ENCODE measurements at regions not wholly inside any gene's neighbourhood (a gene's known extent, or its start where the extent isn't known, plus 50 kb on each side); places are given as distances from the start of the nearest gene placed in this dataset.
"Not testable (repeated sequence)": the region's sequence is repeated elsewhere in the genome, so short reads cannot be mapped to it uniquely, and the experiment has no call there.

DNA sequence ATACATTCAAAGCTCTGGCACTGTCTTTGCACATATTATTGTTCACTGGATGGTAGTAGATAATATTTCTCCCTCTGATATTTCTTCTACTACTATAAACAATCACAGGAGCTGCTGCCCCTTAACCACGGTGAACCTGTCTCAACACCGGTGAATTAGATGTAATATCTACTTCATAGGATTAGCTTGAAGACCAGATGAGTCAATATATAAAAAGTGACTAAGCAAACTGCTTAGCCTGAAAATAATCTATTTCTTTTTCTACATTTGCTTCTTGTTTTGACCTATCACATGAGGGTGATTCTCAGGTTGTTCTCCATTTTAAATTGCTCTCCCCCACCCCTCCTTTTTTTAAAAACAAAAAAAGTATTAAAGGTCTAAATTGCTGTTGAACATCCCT lies 645.5 kb downstream of the ANKRD50 start:
- H3K4me1 ChIP-seq, result no peaks in the 10 kb centered on the region
- H3K27ac ChIP-seq, result no peak overlapping the region
- no peak for DNase-seq
- peaks cover 0 to 17% (median 3%) of the 10 kb centered on the region in 4 donors for H3K9me3 ChIP-seq
- H3K4me3 ChIP-seq, result no peak overlapping the region
- H3K36me3 ChIP-seq, result no peaks in the 10 kb centered on the region
- no peaks in the 10 kb centered on the region for H3K27me3 ChIP-seq
- TF ChIP-seq, protein P1, sequence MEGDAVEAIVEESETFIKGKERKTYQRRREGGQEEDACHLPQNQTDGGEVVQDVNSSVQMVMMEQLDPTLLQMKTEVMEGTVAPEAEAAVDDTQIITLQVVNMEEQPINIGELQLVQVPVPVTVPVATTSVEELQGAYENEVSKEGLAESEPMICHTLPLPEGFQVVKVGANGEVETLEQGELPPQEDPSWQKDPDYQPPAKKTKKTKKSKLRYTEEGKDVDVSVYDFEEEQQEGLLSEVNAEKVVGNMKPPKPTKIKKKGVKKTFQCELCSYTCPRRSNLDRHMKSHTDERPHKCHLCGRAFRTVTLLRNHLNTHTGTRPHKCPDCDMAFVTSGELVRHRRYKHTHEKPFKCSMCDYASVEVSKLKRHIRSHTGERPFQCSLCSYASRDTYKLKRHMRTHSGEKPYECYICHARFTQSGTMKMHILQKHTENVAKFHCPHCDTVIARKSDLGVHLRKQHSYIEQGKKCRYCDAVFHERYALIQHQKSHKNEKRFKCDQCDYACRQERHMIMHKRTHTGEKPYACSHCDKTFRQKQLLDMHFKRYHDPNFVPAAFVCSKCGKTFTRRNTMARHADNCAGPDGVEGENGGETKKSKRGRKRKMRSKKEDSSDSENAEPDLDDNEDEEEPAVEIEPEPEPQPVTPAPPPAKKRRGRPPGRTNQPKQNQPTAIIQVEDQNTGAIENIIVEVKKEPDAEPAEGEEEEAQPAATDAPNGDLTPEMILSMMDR (IDR thresholded peaks at IDR 0.05), result no peak
- TF ChIP-seq POLR2A (IDR thresholded peaks at IDR 0.05), result no peak

DNA sequence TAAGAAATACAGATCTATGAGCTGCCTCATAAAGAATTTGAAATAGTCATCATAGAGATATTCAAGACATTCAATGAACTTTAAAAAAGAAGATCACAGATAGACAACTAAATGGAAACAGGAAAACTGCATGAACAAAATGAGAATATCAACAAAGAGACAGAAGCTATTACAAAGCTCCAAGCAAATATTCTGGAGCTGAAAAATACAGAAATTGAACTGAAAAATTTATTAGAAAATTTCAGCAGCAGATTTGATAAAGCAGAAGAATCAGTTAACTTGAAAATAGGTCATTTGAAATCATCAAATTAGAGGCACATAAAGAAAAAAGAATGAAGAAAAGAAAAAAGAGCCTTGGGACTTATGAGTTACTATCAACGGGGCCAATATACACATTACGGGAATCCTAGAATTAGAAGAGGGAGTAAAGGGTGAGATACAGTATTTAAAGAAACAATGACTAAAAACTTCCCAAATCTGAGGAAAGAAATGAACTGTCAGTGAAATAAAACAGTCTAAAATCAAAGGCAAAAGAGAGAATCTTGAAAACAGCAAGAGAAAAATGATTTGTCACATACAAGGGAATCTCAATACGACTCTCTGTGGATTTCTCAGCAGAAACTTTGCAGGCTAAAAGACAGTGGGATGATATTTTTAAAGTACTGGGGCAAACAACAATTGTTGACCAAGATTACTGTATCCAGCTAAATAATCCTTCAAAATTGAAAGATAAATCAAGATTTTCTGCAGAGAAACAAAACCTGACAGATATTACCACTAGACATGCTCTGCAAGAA lies 641.6 kb downstream of the ANKRD50 start:
- H3K27ac ChIP-seq, result no peak overlapping the region
- DNase-seq, result no peak
- no peak overlapping the region for H3K4me3 ChIP-seq
- H3K36me3 ChIP-seq, result no peaks in the 10 kb centered on the region
- no peak for TF ChIP-seq POLR2A (IDR thresholded peaks at IDR 0.05)
- TF ChIP-seq, protein P1 (IDR thresholded peaks at IDR 0.05), result no peak
- no peaks in the 10 kb centered on the region for H3K27me3 ChIP-seq
- H3K4me1 ChIP-seq, result no peaks in the 10 kb centered on the region
- H3K9me3 ChIP-seq, result peaks cover 0 to 17% (median 3%) of the 10 kb centered on the region in 4 donors

DNA sequence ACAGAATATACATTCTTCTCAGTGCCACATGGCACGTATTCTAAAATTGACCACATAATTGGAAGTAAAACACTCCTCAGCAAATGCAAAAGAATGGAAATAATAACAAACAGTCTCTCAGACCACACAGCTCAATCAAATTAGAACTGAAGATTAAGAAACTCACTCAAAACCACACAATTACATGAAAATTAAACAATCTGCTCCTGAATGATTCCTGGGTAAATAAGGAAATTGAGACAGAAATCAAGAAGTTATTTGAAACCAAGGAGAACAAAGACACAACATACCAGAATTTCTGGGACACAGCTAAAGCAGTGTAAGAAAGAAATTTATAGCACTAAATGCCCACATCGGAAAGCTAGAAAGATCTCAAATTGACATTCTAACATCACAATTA lies 637.3 kb downstream of the ANKRD50 start:
- not testable (repeated sequence) for DNase-seq, H3K4me3 ChIP-seq, H3K27ac ChIP-seq, H3K4me1 ChIP-seq, H3K36me3 ChIP-seq, H3K27me3 ChIP-seq
- H3K9me3 ChIP-seq, result peaks cover 0 to 13% (median 3%) of the 10 kb centered on the region in 4 donors

DNA sequence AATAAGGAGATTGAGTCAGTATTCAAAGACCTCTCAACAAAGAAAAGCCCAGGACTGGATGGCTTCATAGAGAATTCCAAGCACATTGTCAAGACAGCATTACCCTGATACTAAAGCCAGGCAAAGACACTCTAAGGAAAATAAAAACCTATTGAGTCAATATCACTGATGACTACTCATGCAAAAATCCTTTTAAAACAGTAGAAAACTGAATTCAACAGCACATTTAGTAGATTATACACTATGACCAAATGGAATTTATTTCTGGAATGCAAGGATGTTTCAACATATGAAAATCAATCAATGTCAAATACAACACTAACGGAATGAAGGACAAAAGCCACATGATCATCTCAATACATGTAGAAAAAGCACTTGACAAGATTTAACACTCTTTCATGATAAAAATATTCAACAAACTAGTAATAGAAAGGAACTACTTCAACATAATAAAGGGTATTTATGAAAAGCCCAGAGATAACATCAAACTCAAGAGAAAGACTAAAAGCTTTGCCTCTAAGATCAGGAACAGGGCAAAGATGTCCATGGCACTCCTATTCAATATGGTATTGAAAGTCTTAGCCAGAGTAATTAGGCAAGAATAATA lies 633.3 kb downstream of the ANKRD50 start:
- Histone ChIP-seq H3K27me3 (no peaks in the 10 kb centered on the region), H3K27ac (no peak overlapping the region), H3K36me3 (no peaks in the 10 kb centered on the region), H3K9me3 (no peaks in the 10 kb centered on the region), H3K4me3 (no peak overlapping the region), H3K4me1 (no peaks in the 10 kb centered on the region)
- no peak for DNase-seq
- TF ChIP-seq, protein P1 (IDR thresholded peaks at IDR 0.05), result no peak
- TF ChIP-seq POLR2A (IDR thresholded peaks at IDR 0.05), result no peak

DNA sequence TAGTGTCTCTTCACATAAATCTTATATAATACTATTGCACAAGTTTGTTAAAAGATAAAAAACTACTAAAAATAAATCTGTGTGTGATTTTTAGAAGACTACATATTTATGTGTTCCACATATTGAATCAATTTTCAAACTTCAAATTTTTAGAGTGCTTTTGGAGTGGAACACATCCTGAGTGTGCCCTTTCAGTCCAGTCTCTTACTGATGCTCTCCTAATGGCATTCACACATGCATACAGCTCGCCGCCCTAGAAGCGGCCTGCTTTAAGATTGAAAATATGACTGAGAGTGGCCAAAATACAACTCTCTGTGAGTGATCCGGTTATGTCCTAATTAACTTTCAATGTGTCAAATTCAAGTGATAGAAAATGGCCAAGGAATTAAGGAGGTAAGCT lies 628.8 kb downstream of the ANKRD50 start:
- no peak for DNase-seq
- H3K27me3 ChIP-seq, result no peaks in the 10 kb centered on the region
- no peaks in the 10 kb centered on the region for H3K4me1 ChIP-seq
- H3K4me3 ChIP-seq, result no peak overlapping the region
- H3K9me3 ChIP-seq, result no peaks in the 10 kb centered on the region
- no peak overlapping the region for H3K27ac ChIP-seq
- TF ChIP-seq POLR2A (IDR thresholded peaks at IDR 0.05), result no peak
- TF ChIP-seq, protein P1 (IDR thresholded peaks at IDR 0.05), result no peak
- no peaks in the 10 kb centered on the region for H3K36me3 ChIP-seq

DNA sequence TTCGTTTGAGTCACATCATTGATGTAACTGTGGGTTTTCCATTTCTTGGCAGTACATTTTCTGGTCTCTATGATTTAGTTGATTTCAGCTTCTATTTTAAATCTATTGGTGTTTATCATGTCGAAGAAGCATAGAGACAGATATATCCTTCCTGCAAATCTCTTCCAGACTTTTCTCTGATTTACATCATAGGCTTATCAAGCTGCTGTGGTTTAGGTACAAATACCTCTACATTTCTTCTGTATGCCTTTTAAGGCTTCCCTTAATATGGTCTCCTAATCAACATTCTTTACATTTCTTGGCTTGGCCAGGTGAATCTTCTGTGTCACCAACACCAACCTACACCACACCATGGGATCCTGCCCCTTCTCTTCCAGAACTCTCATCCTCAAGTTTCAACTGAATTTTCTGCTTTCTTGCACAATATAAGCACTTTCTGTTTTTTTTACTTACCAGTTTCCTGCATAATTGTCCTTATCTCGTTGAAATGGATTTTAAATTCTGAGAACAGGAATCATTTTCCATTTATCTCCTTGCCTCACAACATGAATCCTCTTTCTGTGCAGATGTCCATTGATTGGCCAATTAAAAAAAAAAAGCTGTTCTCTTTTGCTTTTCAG lies 626.9 kb downstream of the ANKRD50 start:
- Histone ChIP-seq H3K4me1 (no peaks in the 10 kb centered on the region), H3K27me3 (no peaks in the 10 kb centered on the region), H3K9me3 (no peaks in the 10 kb centered on the region), H3K36me3 (no peaks in the 10 kb centered on the region), H3K4me3 (no peak overlapping the region), H3K27ac (no peak overlapping the region)
- TF ChIP-seq, protein P1 (IDR thresholded peaks at IDR 0.05), result no peak
- TF ChIP-seq POLR2A (IDR thresholded peaks at IDR 0.05), result no peak
- no peak for DNase-seq
